ENCODE measurements at regions not wholly inside any gene's neighbourhood (a gene's known extent, or its start where the extent isn't known, plus 50 kb on each side); places are given as distances from the start of the nearest gene placed in this dataset.
"Not testable (repeated sequence)": the region's sequence is repeated elsewhere in the genome, so short reads cannot be mapped to it uniquely, and the experiment has no call there.

- H3K4me3 ChIP-seq, result no peak overlapping the region
- in situ Hi-C loops (cut with MboI; ENCODE audit: low sequenced_read_pairs), result no loop called here
- peaks cover 8% of the 10 kb centered on the region; the same call in 1 of the 2 replicates for H3K4me1 ChIP-seq
- H3K27me3 ChIP-seq (ENCODE audit: low read depth), result no peaks in the 10 kb centered on the region
- H3K36me3 ChIP-seq (replicated peaks), result no peaks in the 10 kb centered on the region
- no peak for DNase-seq (ENCODE audit: low spot score in 2 of 2)
- no peaks in the 10 kb centered on the region for H3K9me3 ChIP-seq
These were observed 74.2 kb upstream of the TMEM170B start for GRCh38 chr6:11463398-11463780.

DNA sequence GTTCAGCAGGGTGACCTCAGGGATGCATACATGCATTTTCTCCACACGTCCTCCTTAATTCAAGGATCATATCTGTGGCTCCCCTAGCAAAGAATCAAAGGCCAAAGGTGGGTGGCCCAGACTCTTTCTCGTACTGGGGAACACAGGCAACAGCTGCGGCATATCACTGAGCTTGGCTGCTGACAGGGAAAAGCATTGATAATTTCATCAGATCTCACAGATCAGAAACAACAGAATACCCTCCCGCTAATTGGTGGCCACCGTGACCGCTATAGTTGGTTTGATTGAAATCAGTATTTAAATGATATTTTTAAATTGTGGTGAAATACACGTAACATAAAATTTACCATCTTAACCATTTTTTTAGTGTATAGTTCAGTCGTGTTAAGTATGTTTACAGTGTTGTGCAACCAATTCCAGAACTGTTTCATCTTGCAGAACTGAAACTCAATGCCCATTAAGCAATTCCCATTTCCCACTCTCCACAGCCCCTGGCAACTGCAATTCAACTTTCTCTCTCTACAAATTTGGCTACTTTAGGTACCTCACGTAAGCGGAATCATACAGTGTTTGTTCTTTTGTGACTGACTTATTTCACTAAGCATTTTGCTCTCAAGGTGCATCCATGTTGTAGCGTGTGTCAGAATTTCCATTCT, 74.7 kb upstream of the TMEM170B start:
- DNase-seq (ENCODE audit: low spot score in 2 of 2), result no peak
- Histone ChIP-seq H3K36me3 (replicated peaks) (no peaks in the 10 kb centered on the region), H3K4me3 (no peak overlapping the region), H3K9me3 (no peaks in the 10 kb centered on the region), H3K4me1 (peaks cover 13% of the 10 kb centered on the region), H3K27me3 (ENCODE audit: low read depth) (no peaks in the 10 kb centered on the region)
- in situ Hi-C loops (cut with MboI; ENCODE audit: low sequenced_read_pairs), result no loop called here

DNA sequence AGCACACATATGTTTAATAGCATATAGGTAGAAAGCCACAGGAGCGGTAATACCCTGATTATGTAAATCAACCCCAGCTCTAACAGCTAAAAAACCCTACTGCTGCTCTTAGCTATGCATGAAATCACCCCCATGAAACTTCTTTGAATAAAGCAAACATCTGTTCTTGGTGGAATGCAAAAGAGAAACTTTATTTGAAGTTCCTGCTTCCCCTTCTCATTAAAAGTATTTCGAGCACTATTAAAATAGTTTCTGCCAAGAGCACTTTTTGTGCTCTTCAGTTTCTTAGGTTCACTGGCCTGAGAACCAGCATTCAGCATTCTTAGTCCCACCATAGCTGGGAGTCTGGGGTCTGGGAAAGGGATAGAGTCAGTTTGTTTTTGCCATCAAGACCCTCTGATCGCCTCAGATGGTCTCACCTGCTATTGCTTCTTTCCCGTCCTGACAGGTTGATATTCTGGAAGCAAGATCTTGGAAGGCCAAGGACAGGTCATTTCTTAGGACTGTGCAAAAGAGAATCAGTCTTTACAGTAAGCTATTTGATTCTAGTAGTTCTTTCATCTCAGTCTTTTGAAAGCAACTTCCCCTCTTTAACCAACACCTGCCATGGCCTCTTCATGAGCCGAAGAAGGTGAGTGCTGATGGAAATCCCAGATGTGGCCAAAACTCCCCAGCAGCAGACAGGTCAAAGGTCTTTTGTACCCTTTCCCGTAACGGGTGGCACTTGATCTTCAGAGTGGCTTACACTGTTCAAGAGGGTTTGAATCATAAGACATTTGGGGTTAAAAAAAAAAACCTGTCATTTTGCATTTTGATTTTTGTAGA, 76.5 kb upstream of the TMEM170B start:
- Histone ChIP-seq H3K4me3 (no peak overlapping the region), H3K4me1 (peaks cover 13% of the 10 kb centered on the region), H3K36me3 (replicated peaks) (no peaks in the 10 kb centered on the region), H3K9me3 (no peaks in the 10 kb centered on the region), H3K27me3 (ENCODE audit: low read depth) (no peaks in the 10 kb centered on the region)
- in situ Hi-C loops (cut with MboI; ENCODE audit: low sequenced_read_pairs), result no loop called here
- no peak for DNase-seq (ENCODE audit: low spot score in 2 of 2)

GRCh38 chr6:11460001-11460668, 77.4 kb upstream of the TMEM170B start:
- Histone ChIP-seq H3K4me3 (no peak overlapping the region), H3K4me1 (peaks cover 13% of the 10 kb centered on the region)
- DNase-seq (ENCODE audit: low spot score in 2 of 2), result no peak

GRCh38 chr6:11459079-11459610, 78.4 kb upstream of the TMEM170B start:
- no peaks in the 10 kb centered on the region for H3K36me3 ChIP-seq (replicated peaks)
- H3K4me3 ChIP-seq, result no peak overlapping the region
- H3K27me3 ChIP-seq (ENCODE audit: low read depth), result no peaks in the 10 kb centered on the region
- no peak for DNase-seq (ENCODE audit: low spot score in 2 of 2)
- no peaks in the 10 kb centered on the region for H3K9me3 ChIP-seq
- in situ Hi-C loops (cut with MboI; ENCODE audit: low sequenced_read_pairs), result no loop called here
- peaks cover 13% of the 10 kb centered on the region for H3K4me1 ChIP-seq

More at GRCh38 chr6:11460001-11460668, 77.4 kb upstream of the TMEM170B start:
- Histone ChIP-seq H3K9me3 (no peaks in the 10 kb centered on the region), H3K27me3 (ENCODE audit: low read depth) (no peaks in the 10 kb centered on the region), H3K36me3 (replicated peaks) (no peaks in the 10 kb centered on the region)
- in situ Hi-C loops (cut with MboI; ENCODE audit: low sequenced_read_pairs), result no loop called here

DNA sequence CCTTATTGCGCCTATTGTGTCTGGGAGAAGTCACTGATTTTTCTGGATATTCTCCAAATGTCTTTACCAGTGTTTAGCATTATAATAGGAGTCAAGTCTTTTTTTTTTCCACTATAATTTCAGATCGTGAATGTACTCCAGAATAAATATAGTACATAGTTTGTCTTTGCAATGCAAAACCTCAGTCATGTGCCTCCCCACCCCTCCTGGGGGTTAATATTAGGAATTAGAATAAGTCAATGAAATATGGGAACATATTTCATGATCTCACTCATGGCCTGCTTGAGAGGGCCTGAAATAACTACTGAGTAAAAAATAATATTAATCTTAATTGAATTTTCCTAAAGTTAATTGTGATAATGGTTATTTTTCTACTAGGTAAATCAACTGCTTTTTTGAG, 79.0 kb upstream of the TMEM170B start:
- in situ Hi-C loops (cut with MboI; ENCODE audit: low sequenced_read_pairs), result no loop called here
- Histone ChIP-seq H3K4me3 (no peak overlapping the region), H3K9me3 (no peaks in the 10 kb centered on the region), H3K27me3 (ENCODE audit: low read depth) (no peaks in the 10 kb centered on the region), H3K36me3 (replicated peaks) (no peaks in the 10 kb centered on the region), H3K4me1 (peaks cover 13% of the 10 kb centered on the region)
- peak in 1 of 2 experiments; percentile 86 for DNase-seq (ENCODE audit: low spot score in 2 of 2)

DNA sequence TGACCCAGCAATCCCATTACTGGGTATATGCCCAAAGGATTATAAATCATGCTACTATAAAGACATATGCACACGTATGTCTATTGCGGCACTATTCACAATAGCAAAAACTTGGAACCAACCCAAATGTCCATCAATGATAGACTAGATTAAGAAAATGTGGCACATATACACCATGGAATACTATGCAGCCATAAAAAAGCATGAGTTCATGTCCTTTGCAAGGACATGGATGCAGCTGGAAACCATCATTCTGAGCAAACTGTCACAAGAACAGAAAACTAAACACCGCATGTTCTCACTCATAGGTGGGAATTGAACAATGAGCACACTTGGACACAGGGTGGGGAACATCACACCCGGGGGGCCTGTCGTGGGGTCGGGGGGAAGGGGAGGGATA, 80.1 kb upstream of the TMEM170B start:
- DNase-seq (ENCODE audit: low spot score in 2 of 2); in situ Hi-C loops (cut with MboI; ENCODE audit: low sequenced_read_pairs); H3K9me3 ChIP-seq; H3K4me3 ChIP-seq; H3K36me3 ChIP-seq (replicated peaks); H3K27me3 ChIP-seq (ENCODE audit: low read depth): not testable (repeated sequence)
- H3K4me1 ChIP-seq, result peaks cover 13% of the 10 kb centered on the region

GRCh38 chr6:11452106-11452505, 85.4 kb upstream of the TMEM170B start:
- in situ Hi-C loops (cut with MboI; ENCODE audit: low sequenced_read_pairs); H3K27me3 ChIP-seq (ENCODE audit: low read depth); H3K9me3 ChIP-seq; H3K36me3 ChIP-seq (replicated peaks); H3K4me3 ChIP-seq: not testable (repeated sequence)
- peak in 1 of 2 experiments; percentile 47 for DNase-seq (ENCODE audit: low spot score in 2 of 2)
- H3K4me1 ChIP-seq, result peaks cover 16% of the 10 kb centered on the region

GRCh38 chr6:11450037-11450436, 87.5 kb upstream of the TMEM170B start:
- no peaks in the 10 kb centered on the region for H3K9me3 ChIP-seq
- in situ Hi-C loops (cut with MboI; ENCODE audit: low sequenced_read_pairs), result no loop called here
- DNase-seq (ENCODE audit: low spot score in 2 of 2), result no peak

GRCh38 chr6:11449408-11449807, 88.1 kb upstream of the TMEM170B start:
- H3K36me3 ChIP-seq (replicated peaks), result no peaks in the 10 kb centered on the region
- no peak overlapping the region for H3K4me3 ChIP-seq
- no peaks in the 10 kb centered on the region for H3K9me3 ChIP-seq
- in situ Hi-C loops (cut with MboI; ENCODE audit: low sequenced_read_pairs), result no loop called here
- H3K27me3 ChIP-seq (ENCODE audit: low read depth), result no peaks in the 10 kb centered on the region
- peaks cover 16% of the 10 kb centered on the region for H3K4me1 ChIP-seq
- peak; percentile 80 to 86 for DNase-seq (ENCODE audit: low spot score in 2 of 2)

More at GRCh38 chr6:11450037-11450436, 87.5 kb upstream of the TMEM170B start:
- Histone ChIP-seq H3K36me3 (replicated peaks) (no peaks in the 10 kb centered on the region), H3K27me3 (ENCODE audit: low read depth) (no peaks in the 10 kb centered on the region), H3K4me3 (no peak overlapping the region), H3K4me1 (peaks cover 16% of the 10 kb centered on the region)

DNA sequence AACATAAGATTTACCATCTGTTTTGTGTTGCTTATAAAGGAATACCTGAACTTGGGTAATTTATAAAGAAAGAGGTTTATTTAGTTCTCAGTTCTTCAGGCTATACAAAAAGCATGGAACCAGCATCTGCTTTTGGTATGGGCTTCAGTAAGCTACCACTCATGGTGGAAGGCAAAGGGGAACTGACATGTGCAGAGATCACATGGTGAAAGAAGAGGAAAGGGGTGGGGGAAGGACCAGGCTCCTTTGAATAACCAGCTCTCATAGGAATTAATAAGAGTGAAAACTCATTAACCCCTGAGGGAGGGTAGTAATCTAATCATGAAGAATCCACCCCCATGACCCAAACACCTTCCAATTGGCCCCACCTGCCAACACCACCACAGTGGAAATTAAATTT, 89.5 kb upstream of the TMEM170B start:
- no peaks in the 10 kb centered on the region for H3K9me3 ChIP-seq
- no peaks in the 10 kb centered on the region for H3K36me3 ChIP-seq (replicated peaks)
- in situ Hi-C loops (cut with MboI; ENCODE audit: low sequenced_read_pairs), result no loop called here
- no peak for DNase-seq (ENCODE audit: low spot score in 2 of 2)
- H3K4me3 ChIP-seq, result no peak overlapping the region
- no peaks in the 10 kb centered on the region for H3K27me3 ChIP-seq (ENCODE audit: low read depth)
- peaks cover 16% of the 10 kb centered on the region for H3K4me1 ChIP-seq

- no peak for DNase-seq (ENCODE audit: low spot score in 2 of 2)
- Histone ChIP-seq H3K27me3 (ENCODE audit: low read depth) (no peaks in the 10 kb centered on the region), H3K4me3 (no peak overlapping the region), H3K36me3 (replicated peaks) (no peaks in the 10 kb centered on the region), H3K9me3 (no peaks in the 10 kb centered on the region), H3K4me1 (peaks cover 16% of the 10 kb centered on the region)
- in situ Hi-C loops (cut with MboI; ENCODE audit: low sequenced_read_pairs), result no loop called here
These were observed 90.3 kb upstream of the TMEM170B start for GRCh38 chr6:11447265-11447664.

- H3K36me3 ChIP-seq (replicated peaks), result no peaks in the 10 kb centered on the region
- no peak for DNase-seq (ENCODE audit: low spot score in 2 of 2)
- no peaks in the 10 kb centered on the region for H3K27me3 ChIP-seq (ENCODE audit: low read depth)
- H3K4me1 ChIP-seq, result peaks cover 12% of the 10 kb centered on the region
- in situ Hi-C loops (cut with MboI; ENCODE audit: low sequenced_read_pairs), result no loop called here
- H3K4me3 ChIP-seq, result no peak overlapping the region
- no peaks in the 10 kb centered on the region for H3K9me3 ChIP-seq
These were observed 92.4 kb upstream of the TMEM170B start for GRCh38 chr6:11445146-11445545.

DNA sequence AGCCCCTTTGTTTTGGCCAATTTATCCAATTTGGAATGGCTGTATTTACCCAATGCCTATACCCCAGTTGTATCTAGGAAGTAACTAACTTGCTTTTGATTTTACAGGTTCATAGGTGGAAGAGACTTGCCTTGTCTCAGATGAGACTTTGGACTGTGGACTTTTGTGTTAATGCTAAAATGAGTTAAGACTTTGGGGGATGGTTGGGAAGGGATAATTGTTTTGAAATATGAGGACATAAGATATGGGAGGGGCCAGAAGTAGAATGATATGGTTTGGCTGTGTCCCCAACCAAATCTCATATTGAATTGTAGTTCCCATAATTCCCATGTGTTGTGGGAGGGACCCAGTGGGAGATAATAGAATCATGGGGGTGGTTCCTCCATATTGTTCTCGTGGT, 94.4 kb upstream of the TMEM170B start:
- H3K27me3 ChIP-seq (ENCODE audit: low read depth); DNase-seq (ENCODE audit: low spot score in 2 of 2); H3K4me3 ChIP-seq; H3K9me3 ChIP-seq; in situ Hi-C loops (cut with MboI; ENCODE audit: low sequenced_read_pairs); H3K4me1 ChIP-seq; H3K36me3 ChIP-seq (replicated peaks): not testable (repeated sequence)

Measured in HAP-1 (cell line).